GM12892 (cell line): ENCODE measurements at regions not wholly inside any gene's neighbourhood (a gene's known extent, or its start where the extent isn't known, plus 50 kb on each side); places are given as distances from the start of the nearest gene placed in this dataset.
"Not testable (repeated sequence)": the region's sequence is repeated elsewhere in the genome, so short reads cannot be mapped to it uniquely, and the experiment has no call there.

Source experiments
- DNase-seq: peaks from one replicate; pipeline ENCODE4 v3.0.0; 2011; ENCODE audit not compliant: insufficient read length
- FAIRE-seq: peaks from 2 replicates; lab custom pipeline; 2011; peaks lifted over from hg19 to GRCh38; lab: Jason Lieb, UNC
- POLR2A ChIP-seq: IDR thresholded peaks from 2 replicates; pipeline ENCODE4 v1.6.1; 2011; ENCODE audit warnings: low read depth, low read length, control low read depth
- POLR2AphosphoS5 ChIP-seq: IDR thresholded peaks from 2 replicates; pipeline ENCODE4 v1.6.1; 2011; ENCODE audit warnings: low read depth, low read length, control low read depth
- TAF1 ChIP-seq: IDR thresholded peaks from 2 replicates; pipeline ENCODE4 v1.6.1; 2011; ENCODE audit warnings: low read depth, mild to moderate bottlenecking, control low read depth, low read length, borderline replicate concordance

GRCh38 chr7:19304086-19304485, 158.9 kb upstream of the FERD3L start:
- no peak for DNase-seq
- FAIRE-seq = no peak
- TF ChIP-seq POLR2AphosphoS5 (no peak), POLR2A (no peak), TAF1 (no peak)

- no peak for TF ChIP-seq POLR2AphosphoS5
- TF ChIP-seq POLR2A = no peak
- no peak for TF ChIP-seq TAF1
- DNase-seq (no peak), FAIRE-seq (no peak)
These were observed 157.5 kb upstream of the FERD3L start for GRCh38 chr7:19302731-19303130.

GRCh38 chr7:19296617-19297016, 151.4 kb upstream of the FERD3L start:
- no peak for DNase-seq

GRCh38 chr7:19295376-19295775, 150.2 kb upstream of the FERD3L start:
- no peak for TF ChIP-seq POLR2AphosphoS5
- TF ChIP-seq POLR2A = no peak
- no peak for TF ChIP-seq TAF1
- DNase-seq (no peak), FAIRE-seq (no peak)

More at GRCh38 chr7:19296617-19297016, 151.4 kb upstream of the FERD3L start:
- FAIRE-seq = no peak
- TF ChIP-seq POLR2A (no peak), TAF1 (no peak), POLR2AphosphoS5 (no peak)

- no peak for FAIRE-seq
- DNase-seq = no peak
These were observed 149.4 kb upstream of the FERD3L start for GRCh38 chr7:19294619-19295018.

GRCh38 chr7:19293431-19293830, 148.2 kb upstream of the FERD3L start:
- FAIRE-seq (peak; percentile 14), DNase-seq (no peak)
- TF ChIP-seq POLR2AphosphoS5 (no peak), TAF1 (no peak)

More at GRCh38 chr7:19294619-19295018, 149.4 kb upstream of the FERD3L start:
- TF ChIP-seq TAF1 = no peak
- TF ChIP-seq POLR2AphosphoS5 = no peak
- no peak for TF ChIP-seq POLR2A

GRCh38 chr7:19290968-19291367, 145.7 kb upstream of the FERD3L start:
- DNase-seq (no peak), FAIRE-seq (no peak)
- TF ChIP-seq TAF1 = no peak
- no peak for TF ChIP-seq POLR2AphosphoS5
- no peak for TF ChIP-seq POLR2A

GRCh38 chr7:19290066-19290465, 144.8 kb upstream of the FERD3L start:
- no peak for DNase-seq
- no peak for TF ChIP-seq POLR2AphosphoS5
- FAIRE-seq = no peak

- DNase-seq (no peak), FAIRE-seq (no peak)
- TF ChIP-seq POLR2A = no peak
- no peak for TF ChIP-seq TAF1
- TF ChIP-seq POLR2AphosphoS5 = no peak
These were observed 139.5 kb upstream of the FERD3L start for GRCh38 chr7:19284596-19285300.

- TF ChIP-seq TAF1 (no peak), POLR2A (no peak), POLR2AphosphoS5 (no peak)
- no peak for DNase-seq
- FAIRE-seq = no peak
These were observed 138.9 kb upstream of the FERD3L start for GRCh38 chr7:19284136-19284535.

- no peak for DNase-seq
- TF ChIP-seq POLR2A (no peak), POLR2AphosphoS5 (no peak), TAF1 (no peak)
- no peak for FAIRE-seq
These were observed 129.8 kb upstream of the FERD3L start for GRCh38 chr7:19275000-19275399.

- not testable (repeated sequence) for FAIRE-seq, DNase-seq
These were observed 127.1 kb upstream of the FERD3L start for GRCh38 chr7:19272329-19272728.
